Muscle of leg (tissue), 3 donors: ENCODE measurements at regions not wholly inside any gene's neighbourhood (a gene's known extent, or its start where the extent isn't known, plus 50 kb on each side); places are given as distances from the start of the nearest gene placed in this dataset.
"Not testable (repeated sequence)": the region's sequence is repeated elsewhere in the genome, so short reads cannot be mapped to it uniquely, and the experiment has no call there.

Experiments
- DNase-seq: peaks from one replicate; pipeline ENCODE4 v3.0.0; 2013
- H3K27ac ChIP-seq: one replicate; pipeline ENCODE4 v1.5.1; 2013; ENCODE audit warnings: mild to moderate bottlenecking, low read length, control low read depth
- H3K27me3 ChIP-seq: one replicate; pipeline ENCODE4 v1.6.1; 2013; ENCODE audit warnings: low read length; ENCODE audit not compliant: control insufficient read depth, insufficient read depth
- H3K36me3 ChIP-seq: one replicate; pipeline ENCODE4 v1.6.1; 2013; ENCODE audit warnings: low read length; ENCODE audit not compliant: control insufficient read depth, insufficient read depth
- H3K4me1 ChIP-seq: one replicate; pipeline ENCODE4 v1.6.1; 2013; ENCODE audit warnings: low read length; ENCODE audit not compliant: control insufficient read depth, insufficient read depth
- H3K4me3 ChIP-seq: one replicate; pipeline ENCODE4 v1.5.1; 2013; ENCODE audit warnings: low read length, control low read depth
- H3K9me3 ChIP-seq: replicated peaks from 2 replicates; pipeline ENCODE4 v1.6.1; 2013; ENCODE audit warnings: low read depth, low read length; ENCODE audit not compliant: control insufficient read depth
- WGBS: methylation state at CpG from one replicate; pipeline ENCODE4 v1.1.5; 2013; ENCODE audit warnings: missing lambda C conversion rate; ENCODE audit not compliant: insufficient coverage; 5-methylcytosine and 5-hydroxymethylcytosine counted together

- H3K27ac ChIP-seq, H3K4me3 ChIP-seq, H3K36me3 ChIP-seq, H3K27me3 ChIP-seq, H3K9me3 ChIP-seq, H3K4me1 ChIP-seq, DNase-seq: not testable (repeated sequence)
- 94% methylated on average over 3 of the region's 6 CpGs for WGBS
Measured at GRCh38 chr9:78172610-78173009, 63.3 kb upstream of the CEP78 start.

DNA sequence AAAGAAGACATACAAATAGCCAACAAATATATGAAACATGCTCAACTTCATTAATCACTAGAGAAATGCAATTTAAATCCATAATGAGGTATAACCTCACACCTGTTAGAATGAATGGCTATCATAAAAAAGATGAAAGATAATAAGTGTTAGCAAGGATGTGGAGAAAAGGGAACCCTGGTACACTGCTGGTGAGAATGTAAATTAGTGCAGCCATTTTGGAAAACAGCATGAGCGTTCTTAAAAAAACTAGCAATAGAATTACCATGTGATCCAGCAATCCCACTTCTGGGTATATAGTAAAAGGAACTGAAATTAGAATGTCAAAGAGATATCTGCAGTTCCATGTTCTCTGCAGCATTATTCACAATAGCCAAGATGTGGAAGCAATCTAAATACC lies 64.2 kb upstream of the CEP78 start:
- no peak overlapping the region for H3K27ac ChIP-seq
- WGBS = no CpG with 5 or more reads among the region's 1 CpG
- H3K36me3 ChIP-seq = no peaks in the 10 kb centered on the region
- no peak for DNase-seq
- H3K27me3 ChIP-seq = no peaks in the 10 kb centered on the region
- H3K4me3 ChIP-seq = no peak overlapping the region
- no peaks in the 10 kb centered on the region for H3K9me3 ChIP-seq
- no peaks in the 10 kb centered on the region for H3K4me1 ChIP-seq

- WGBS = 80% methylated on average over 1 of the region's 6 CpGs
- Histone ChIP-seq H3K27me3 (no peaks in the 10 kb centered on the region), H3K4me1 (no peaks in the 10 kb centered on the region), H3K27ac (no peak overlapping the region), H3K4me3 (no peak overlapping the region), H3K36me3 (no peaks in the 10 kb centered on the region), H3K9me3 (peaks cover 2% of the 10 kb centered on the region)
- DNase-seq = no peak
Measured at GRCh38 chr9:78169125-78169524, 66.8 kb upstream of the CEP78 start.

DNA sequence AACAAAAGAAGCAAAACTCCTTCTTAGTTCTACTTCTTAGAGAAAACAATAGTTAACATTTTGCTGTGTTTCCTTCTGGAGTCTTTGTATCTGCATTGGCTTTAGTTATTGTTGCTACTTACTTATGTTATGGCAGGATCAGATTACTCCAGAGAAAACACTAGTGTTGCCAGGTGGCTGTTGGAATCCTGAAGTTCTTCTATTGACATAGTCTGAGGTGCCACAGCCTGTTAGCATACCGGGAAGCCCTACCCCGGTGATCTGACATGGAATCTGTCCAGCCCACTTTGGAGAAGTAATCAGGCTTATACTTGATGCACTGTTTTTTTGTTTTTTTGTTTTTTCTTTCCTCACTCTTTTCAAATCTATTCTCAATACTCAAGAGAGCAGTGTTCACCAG lies 68.5 kb upstream of the CEP78 start:
- Histone ChIP-seq H3K9me3 (peaks cover 9% of the 10 kb centered on the region), H3K4me1 (no peaks in the 10 kb centered on the region), H3K36me3 (no peaks in the 10 kb centered on the region), H3K27ac (no peak overlapping the region), H3K27me3 (no peaks in the 10 kb centered on the region), H3K4me3 (no peak overlapping the region)
- no CpG with 5 or more reads among the region's 2 CpGs for WGBS
- DNase-seq = no peak

DNA sequence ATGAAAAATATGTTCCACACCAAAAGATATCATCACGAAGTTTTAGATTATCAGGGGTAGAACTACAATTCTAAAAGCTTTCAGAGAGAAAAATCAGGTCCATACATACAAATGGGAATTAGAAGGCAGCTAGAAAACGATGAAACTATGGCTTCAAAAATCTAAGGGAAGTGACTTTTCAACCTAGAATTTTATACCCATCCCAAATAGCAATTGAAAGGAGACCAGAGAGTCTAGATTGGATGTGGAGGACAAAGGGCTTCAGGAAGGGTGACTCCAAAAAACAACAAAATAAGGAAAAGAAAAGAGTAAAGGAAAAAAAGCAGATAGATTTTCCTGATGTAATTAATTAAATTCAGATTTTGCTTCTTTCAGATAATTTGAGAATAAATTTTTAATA lies 72.0 kb upstream of the CEP78 start:
- Histone ChIP-seq H3K27me3 (no peaks in the 10 kb centered on the region), H3K4me3 (no peak overlapping the region), H3K9me3 (peaks cover 9% of the 10 kb centered on the region), H3K27ac (no peak overlapping the region), H3K4me1 (no peaks in the 10 kb centered on the region), H3K36me3 (no peaks in the 10 kb centered on the region)
- DNase-seq = no peak
- no CpG with 5 or more reads among the region's 2 CpGs for WGBS

DNA sequence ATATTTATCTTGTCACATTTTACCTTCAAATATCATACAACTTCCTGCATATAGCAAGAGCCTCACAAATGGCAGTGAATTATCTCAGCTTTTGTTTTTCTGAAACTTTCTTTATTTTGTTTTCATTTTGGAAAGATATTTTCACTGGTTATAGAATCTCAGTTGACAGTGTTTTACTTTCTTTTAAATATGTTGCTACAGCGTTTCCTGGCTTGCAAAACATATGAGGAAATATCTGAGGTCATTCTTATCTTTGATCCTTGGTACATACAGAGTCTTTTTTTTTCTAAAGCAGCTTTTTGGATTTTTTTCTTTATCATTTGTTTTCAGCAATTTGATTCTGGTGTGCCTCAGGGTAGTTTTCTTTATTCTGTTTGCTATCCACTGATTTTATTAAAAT lies 77.6 kb upstream of the CEP78 start:
- WGBS = no CpG with 5 or more reads among the region's 1 CpG
- Histone ChIP-seq H3K27ac (no peak overlapping the region), H3K36me3 (no peaks in the 10 kb centered on the region), H3K4me3 (no peak overlapping the region), H3K9me3 (peaks cover 3% of the 10 kb centered on the region), H3K4me1 (no peaks in the 10 kb centered on the region), H3K27me3 (no peaks in the 10 kb centered on the region)
- DNase-seq = no peak

DNA sequence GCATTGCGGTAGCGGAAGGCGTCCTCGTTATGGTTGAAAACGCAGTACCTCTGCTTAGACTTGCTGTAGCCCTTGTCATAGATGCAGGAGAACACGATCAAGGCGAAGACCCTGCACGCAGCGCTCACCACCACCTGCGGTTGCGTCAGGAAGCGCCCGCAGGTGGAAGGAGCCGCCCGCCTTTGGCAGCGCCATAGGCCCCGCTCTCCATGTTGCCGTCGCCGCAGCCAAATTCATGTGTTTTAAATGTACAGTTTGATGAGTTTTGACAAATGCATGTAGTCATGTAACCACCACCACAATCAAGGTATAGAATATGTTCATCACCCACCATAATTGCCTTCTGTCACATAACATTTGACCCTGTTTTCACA lies 84.9 kb upstream of the CEP78 start:
- H3K4me3 ChIP-seq = no peak overlapping the region
- H3K9me3 ChIP-seq = no peaks in the 10 kb centered on the region
- DNase-seq = no peak
- no peaks in the 10 kb centered on the region for H3K27me3 ChIP-seq
- no peaks in the 10 kb centered on the region for H3K36me3 ChIP-seq
- H3K27ac ChIP-seq = no peak overlapping the region
- WGBS = 95% methylated on average over 10 of the region's 20 CpGs
- no peaks in the 10 kb centered on the region for H3K4me1 ChIP-seq

DNA sequence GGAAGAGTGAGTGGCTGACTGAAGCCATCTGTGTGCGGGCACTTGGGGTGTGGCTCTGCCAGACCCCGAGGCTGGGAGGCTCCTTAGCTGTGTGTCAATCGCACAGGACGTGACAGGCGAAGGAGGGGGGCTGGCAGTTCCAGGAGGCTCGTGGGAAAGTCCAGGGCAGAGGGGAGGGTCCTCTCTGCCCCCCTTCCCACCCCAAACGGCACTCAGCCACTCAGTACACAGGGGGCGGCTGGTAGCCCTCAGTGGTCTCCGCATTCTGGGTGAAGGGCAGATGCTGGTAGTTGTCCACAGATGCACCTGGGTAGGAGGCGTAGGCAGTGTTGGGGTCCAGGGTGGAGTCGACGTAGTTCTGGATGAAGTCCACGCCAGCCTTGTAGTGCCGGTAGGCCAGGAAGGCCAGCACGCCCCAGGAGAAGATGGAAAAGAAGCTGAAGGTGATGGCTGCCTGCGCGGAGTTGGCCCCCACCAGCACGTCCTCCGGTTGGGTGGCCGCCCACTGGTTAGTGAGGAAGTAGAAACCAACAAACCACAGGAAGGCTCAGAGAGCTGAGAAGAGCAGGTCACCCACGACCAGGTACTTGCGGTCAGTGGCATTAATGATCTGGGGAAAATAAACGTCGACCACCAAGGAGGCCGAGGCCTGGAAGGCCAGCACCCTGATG lies 85.4 kb upstream of the CEP78 start:
- H3K9me3 ChIP-seq = no peaks in the 10 kb centered on the region
- no peak overlapping the region for H3K4me3 ChIP-seq
- no peaks in the 10 kb centered on the region for H3K36me3 ChIP-seq
- no peak overlapping the region for H3K27ac ChIP-seq
- WGBS = 90% methylated on average over 19 of the region's 25 CpGs
- DNase-seq = no peak
- no peaks in the 10 kb centered on the region for H3K27me3 ChIP-seq
- H3K4me1 ChIP-seq = no peaks in the 10 kb centered on the region

GRCh38 chr9:78149702-78150291 lies 86.1 kb upstream of the CEP78 start:
- Histone ChIP-seq H3K4me1 (no peaks in the 10 kb centered on the region), H3K4me3 (no peak overlapping the region), H3K27me3 (no peaks in the 10 kb centered on the region), H3K9me3 (no peaks in the 10 kb centered on the region), H3K27ac (no peak overlapping the region), H3K36me3 (no peaks in the 10 kb centered on the region)
- WGBS = 88% methylated on average over 5 of the region's 9 CpGs
- DNase-seq = no peak

- H3K9me3 ChIP-seq = peaks cover 2% of the 10 kb centered on the region
- no peaks in the 10 kb centered on the region for H3K4me1 ChIP-seq
- H3K27me3 ChIP-seq = no peaks in the 10 kb centered on the region
- no peak overlapping the region for H3K4me3 ChIP-seq
- no peaks in the 10 kb centered on the region for H3K36me3 ChIP-seq
- no peak for DNase-seq
- no peak overlapping the region for H3K27ac ChIP-seq
Measured at GRCh38 chr9:78146241-78146640, 89.6 kb upstream of the CEP78 start.
